ENCODE measurements at regions not wholly inside any gene's neighbourhood (a gene's known extent, or its start where the extent isn't known, plus 50 kb on each side); places are given as distances from the start of the nearest gene placed in this dataset.

DNA sequence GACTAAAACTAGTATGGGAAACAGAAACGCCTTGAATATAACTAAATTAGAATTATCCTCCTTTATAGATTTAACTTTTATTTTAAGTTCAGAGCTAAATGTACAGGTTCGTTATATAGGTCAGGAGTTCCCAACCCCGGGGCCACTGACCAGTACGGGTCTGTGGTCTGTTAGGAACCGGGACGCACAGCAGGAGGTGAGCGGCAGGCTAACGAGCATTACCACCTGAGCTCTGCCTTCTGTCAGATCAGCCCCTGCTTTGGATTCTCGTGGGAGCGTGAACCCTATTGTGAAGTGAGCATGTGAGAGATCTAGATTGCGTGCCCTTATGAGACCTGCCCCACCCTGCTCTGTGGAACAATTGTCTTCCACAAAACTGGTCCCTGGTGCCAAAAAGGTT is 51.0 kb downstream of the FAT4 start:
- no peak for DNase-seq (ENCODE audit: low spot score)

DNA sequence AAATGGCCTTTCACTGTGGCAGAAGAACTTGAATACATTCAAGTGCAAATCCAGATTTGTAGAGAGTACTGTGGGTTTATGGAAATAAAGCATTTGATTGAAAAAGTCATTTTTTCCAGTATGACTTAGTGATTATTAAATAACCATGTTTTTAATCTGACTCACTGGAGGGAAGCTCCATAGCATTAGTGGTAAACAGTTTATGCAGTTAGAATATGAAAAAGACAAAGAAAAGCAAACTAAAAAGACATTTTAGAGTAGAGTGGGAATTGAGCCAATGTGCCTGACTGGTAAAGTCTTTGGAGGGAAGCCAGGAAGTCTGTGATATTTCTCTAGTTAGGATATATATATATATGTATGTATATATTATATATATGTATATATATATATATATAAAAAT is 53.4 kb downstream of the FAT4 start:
- no peak for DNase-seq (ENCODE audit: low spot score)

- no peak for DNase-seq (ENCODE audit: low spot score)
Measured at GRCh38 chr4:125368671-125369081, 53.9 kb downstream of the FAT4 start.

GRCh38 chr4:125369098-125369497 is 54.3 kb downstream of the FAT4 start:
- no peak for DNase-seq (ENCODE audit: low spot score)

DNA sequence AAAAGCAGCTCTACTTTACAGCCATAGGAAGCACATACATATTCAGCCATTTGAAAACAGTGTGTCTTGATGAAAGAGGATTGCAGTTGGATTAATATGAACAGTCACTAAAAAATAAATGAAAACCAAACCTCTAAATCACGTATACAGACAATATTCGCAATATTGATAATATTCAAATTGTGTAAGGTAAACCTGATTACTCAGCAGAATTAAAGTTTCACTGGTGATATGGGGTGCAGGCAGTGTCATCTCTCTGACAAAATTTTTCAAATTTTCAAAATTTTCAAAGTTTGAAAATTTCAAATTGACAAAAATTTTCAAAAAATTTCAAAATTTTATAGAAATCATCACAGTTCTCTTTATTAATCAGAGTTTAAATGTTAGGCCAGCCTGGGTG is 55.7 kb downstream of the FAT4 start:
- DNase-seq (ENCODE audit: low spot score) = no peak

- no peak for DNase-seq (ENCODE audit: low spot score)
Measured at GRCh38 chr4:125382995-125383394, 68.2 kb downstream of the FAT4 start.

GRCh38 chr4:125387770-125388169 is 73.0 kb downstream of the FAT4 start:
- no peak for DNase-seq (ENCODE audit: low spot score)

GRCh38 chr4:125388613-125389012 is 73.9 kb downstream of the FAT4 start:
- DNase-seq (ENCODE audit: low spot score) = no peak

GRCh38 chr4:125389713-125390112 is 75.0 kb downstream of the FAT4 start:
- no peak for DNase-seq (ENCODE audit: low spot score)

DNA sequence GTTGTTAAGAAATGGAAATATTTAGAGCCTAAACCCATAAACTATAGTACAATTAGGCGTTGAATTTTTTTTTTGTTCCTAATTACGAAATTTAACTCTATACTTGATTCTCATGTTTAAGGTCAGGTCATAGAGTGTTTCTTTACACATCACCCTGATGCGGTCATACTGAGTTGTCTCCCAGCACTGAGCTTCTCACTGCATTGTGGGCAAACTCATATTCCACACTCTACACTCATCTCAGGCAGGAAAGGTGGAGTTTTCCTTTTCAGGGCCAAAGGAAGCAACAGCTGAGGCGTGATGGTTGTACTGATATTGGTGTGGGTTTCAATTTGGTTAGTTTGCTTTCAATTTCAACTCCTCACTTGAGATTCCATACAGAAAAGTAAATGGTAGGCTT is 75.4 kb downstream of the FAT4 start:
- no peak for DNase-seq (ENCODE audit: low spot score)

GRCh38 chr4:125390727-125391126 is 76.0 kb downstream of the FAT4 start:
- DNase-seq (ENCODE audit: low spot score) = no peak

- no peak for DNase-seq (ENCODE audit: low spot score)
Measured at GRCh38 chr4:125392694-125393093, 77.9 kb downstream of the FAT4 start.

DNA sequence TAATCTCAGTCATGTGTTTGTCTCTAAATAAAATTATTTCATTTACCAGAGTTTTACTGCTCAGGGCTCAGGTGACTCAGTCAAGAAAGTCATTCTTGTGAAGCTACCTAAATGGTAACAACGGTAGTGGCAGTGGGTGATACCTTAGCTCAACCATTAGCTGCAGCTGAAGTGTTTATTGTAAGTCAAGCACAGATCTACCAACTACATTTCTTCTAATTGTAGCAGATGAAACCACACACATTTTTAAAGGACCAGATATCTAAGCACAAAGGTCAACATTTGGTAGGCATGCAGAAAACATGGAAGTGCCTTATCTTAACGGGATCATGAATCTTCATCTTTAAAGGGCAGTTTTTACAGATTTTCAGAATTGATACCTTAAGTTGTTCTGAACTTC is 79.1 kb downstream of the FAT4 start:
- DNase-seq (ENCODE audit: low spot score) = no peak

GRCh38 chr4:125397226-125397625 is 82.5 kb downstream of the FAT4 start:
- no peak for DNase-seq (ENCODE audit: low spot score)

- no peak for DNase-seq (ENCODE audit: low spot score)
Measured at GRCh38 chr4:125398263-125399002, 83.7 kb downstream of the FAT4 start.

GRCh38 chr4:125400756-125401155 is 86.0 kb downstream of the FAT4 start:
- DNase-seq (ENCODE audit: low spot score) = no peak

- no peak for DNase-seq (ENCODE audit: low spot score)
Measured at GRCh38 chr4:125401784-125402183, 87.0 kb downstream of the FAT4 start.

DNA sequence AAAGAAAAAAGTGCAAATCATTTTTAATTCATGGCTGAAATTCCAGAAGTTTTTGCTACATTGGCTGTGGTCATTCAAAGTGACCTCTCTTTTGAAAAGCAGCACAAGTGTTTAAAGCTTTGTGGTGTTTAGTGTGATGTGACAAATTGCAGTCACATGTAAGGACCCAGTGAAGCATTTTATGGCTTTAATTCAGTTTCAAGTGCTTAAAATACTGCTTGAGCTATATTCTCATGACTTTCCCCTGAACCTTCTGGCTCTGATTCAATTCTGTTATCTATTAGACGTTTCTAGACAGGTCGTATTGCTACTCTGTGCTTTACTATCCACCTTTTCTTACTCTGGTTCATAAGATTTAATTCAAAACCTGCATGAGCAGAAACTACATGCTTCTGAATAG is 105.8 kb downstream of the FAT4 start:
- no peak for DNase-seq (ENCODE audit: low spot score)

GRCh38 chr4:125421547-125421946 is 106.8 kb downstream of the FAT4 start:
- no peak for DNase-seq (ENCODE audit: low spot score)

DNA sequence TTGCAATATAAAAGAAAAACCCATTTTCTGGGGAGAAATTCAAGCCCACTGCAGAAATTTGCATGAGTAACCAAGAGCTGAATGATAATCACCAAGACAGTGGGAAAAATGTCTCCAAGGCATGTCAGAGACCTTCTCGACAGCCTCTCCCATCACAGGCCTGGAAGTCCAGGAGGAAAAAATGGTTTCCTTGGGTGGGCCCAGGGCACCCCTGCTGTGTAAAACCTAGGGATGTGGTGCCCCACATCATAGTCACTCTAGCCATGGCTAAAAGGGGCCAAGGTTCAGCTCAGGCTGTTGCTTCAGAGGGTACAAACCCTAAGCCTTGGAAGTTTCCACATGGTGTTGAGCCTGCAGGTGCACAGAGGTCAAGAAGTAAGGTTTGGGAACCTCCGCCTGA is 108.4 kb downstream of the FAT4 start:
- no peak for DNase-seq (ENCODE audit: low spot score)

DNA sequence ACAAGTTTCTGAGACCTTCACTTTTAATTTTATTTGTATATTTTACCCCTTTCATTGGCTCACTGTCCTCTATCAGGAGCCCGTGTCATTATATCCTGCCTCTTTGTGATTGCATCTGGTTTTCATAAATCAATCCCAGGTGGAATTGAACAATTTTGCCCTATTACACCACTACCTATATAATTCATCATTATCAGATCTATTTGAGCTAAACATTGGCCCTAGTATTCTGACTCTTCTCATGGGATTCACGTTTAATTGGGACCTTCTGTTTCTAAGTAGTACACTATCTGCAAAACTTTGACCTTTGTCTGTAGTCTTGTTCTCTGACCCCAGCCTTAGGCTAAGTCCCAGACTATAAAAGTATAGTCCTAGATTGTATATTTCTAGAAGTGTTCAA is 114.1 kb downstream of the FAT4 start:
- DNase-seq (ENCODE audit: low spot score) = no peak

DNA sequence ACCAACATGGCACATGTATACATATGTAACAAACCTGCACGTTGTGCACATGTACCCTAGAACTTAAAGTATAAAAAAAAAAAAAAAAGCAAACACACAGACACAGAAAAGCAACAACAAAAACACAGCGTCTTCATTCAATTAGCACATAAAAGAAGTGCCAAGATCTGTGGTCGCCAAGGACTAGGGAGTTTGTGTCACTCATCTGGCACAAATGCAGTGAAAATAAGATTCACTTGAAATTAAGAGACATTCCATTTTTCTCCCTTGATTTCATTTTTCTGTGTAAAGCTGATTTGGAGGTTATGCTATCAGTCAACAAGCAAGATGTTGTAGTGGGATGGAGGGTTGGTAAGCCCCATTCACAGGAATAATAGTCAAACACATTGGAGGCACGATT is 115.3 kb downstream of the FAT4 start:
- DNase-seq (ENCODE audit: low spot score) = no peak

DNA sequence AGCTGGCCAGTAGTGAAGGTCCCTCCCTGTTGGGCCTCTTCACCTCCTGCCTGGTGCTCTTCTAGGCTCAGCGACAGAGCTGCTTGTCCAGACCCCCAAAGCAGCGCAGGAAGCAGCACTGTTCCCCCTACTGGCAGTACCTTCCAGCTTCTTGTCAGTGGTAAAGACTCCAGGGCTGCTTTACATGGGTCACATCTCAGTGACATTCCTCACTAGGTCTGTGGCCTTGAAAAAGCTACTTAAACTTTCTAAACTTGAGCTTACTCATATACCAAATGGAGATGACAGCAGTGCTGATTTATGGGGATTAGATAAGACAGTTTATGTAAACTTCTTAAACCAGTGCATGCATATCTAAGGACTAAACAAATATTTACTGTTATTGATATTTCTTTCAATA is 117.3 kb downstream of the FAT4 start:
- no peak for DNase-seq (ENCODE audit: low spot score)

- DNase-seq (ENCODE audit: low spot score) = no peak
Measured at GRCh38 chr4:125433453-125433852, 118.7 kb downstream of the FAT4 start.

- no peak for DNase-seq (ENCODE audit: low spot score)
Measured at GRCh38 chr4:125434136-125434535, 119.4 kb downstream of the FAT4 start.

All from left forelimb (tissue), 1 donor.